GM12878 (cell line): ENCODE measurements at regions not wholly inside any gene's neighbourhood (a gene's known extent, or its start where the extent isn't known, plus 50 kb on each side); places are given as distances from the start of the nearest gene placed in this dataset.

ENCODE experiments used
- ATAC-seq: fragments of 200-7000 bp; cut with Tn5 transposase; 3 replicates; pipeline ENCODE4 v1.9.1; 2020; ENCODE audit warnings: mild to moderate bottlenecking, moderate library complexity
- BruUV-seq: library from RNA; stranded (reverse); fragments of 400-500 nt; replicated peaks from 2 replicates; lab custom pipeline; 2021; lab: Mats Ljungman, UMichigan
- CTCF ChIA-PET: fragments of 300-600 bp; sonication (Branson Sonifier 250); formaldehyde crosslinking; extraction: SDS; loops from one replicate; lab custom pipeline; 2021; ENCODE audit warnings: inconsistent platforms; lab: Yijun Ruan, JAX
- POLR2A ChIA-PET: fragments of 350-600 bp; formaldehyde crosslinking; extraction: SDS; loops from one replicate; lab custom pipeline; 2021; ENCODE audit warnings: inconsistent platforms; lab: Charles Lee
- RAD21 ChIA-PET: fragments of 300-600 bp; sonication (Branson Sonifier 250); formaldehyde crosslinking; loops from one replicate; lab custom pipeline; 2023; ENCODE audit warnings: antibody characterized with exemption; ENCODE audit not compliant: unreplicated experiment; lab: Charles Lee
- SMC1A ChIA-PET: fragments of 300-600 bp; sonication (Branson Sonifier 250); formaldehyde crosslinking; loops from one replicate; lab custom pipeline; 2023; ENCODE audit not compliant: unreplicated experiment, uncharacterized antibody; lab: Charles Lee
- DNase-seq: peaks from one replicate; pipeline ENCODE4 v3.0.0-alpha.2; 2011; ENCODE audit warnings: low read depth, low spot score
- FAIRE-seq: peaks from 3 replicates; lab custom pipeline; 2011; peaks lifted over from hg19 to GRCh38; lab: Jason Lieb, UNC
- H2AFZ ChIP-seq: 2 replicates; pipeline ENCODE4 v1.6.0; 2011; ENCODE audit warnings: low read depth, low read length, control low read depth; ENCODE audit not compliant: control insufficient read depth
- H3K27ac ChIP-seq: 2 replicates; pipeline ENCODE4 v1.5.1; 2011; ENCODE audit warnings: control low read depth; ENCODE audit not compliant: control insufficient read depth, insufficient read depth
- H3K27me3 ChIP-seq, 2 experiments: replicated peaks in 1 of 2; 2 replicates each; pipeline versions ENCODE4 v1.6.0 to v1.6.1; 2011; ENCODE audit warnings: low read length in 1 of 2; ENCODE audit not compliant: control insufficient read depth in 2 of 2, insufficient read depth in 2 of 2
- H3K36me3 ChIP-seq, 2 experiments: 2 replicates each; pipeline ENCODE4 v1.5.1; 2011; ENCODE audit warnings: low read length in 1 of 2; ENCODE audit not compliant: control insufficient read depth in 2 of 2, insufficient read depth in 2 of 2
- H3K4me1 ChIP-seq: 2 replicates; pipeline ENCODE4 v1.6.1; 2011; ENCODE audit warnings: mild to moderate bottlenecking, low read length, moderate library complexity, mixed read lengths; ENCODE audit not compliant: control insufficient read depth, insufficient read depth
- H3K4me2 ChIP-seq: 2 replicates; pipeline ENCODE4 v1.6.0; 2011; ENCODE audit warnings: control low read depth; ENCODE audit not compliant: control insufficient read depth, insufficient read depth
- H3K4me3 ChIP-seq: fragments of 200-600 bp; sonication (generic); 2 replicates; pipeline ENCODE4 v1.5.1; 2016
- H3K79me2 ChIP-seq: 2 replicates; pipeline ENCODE4 v1.6.0; 2011; ENCODE audit warnings: low read length; ENCODE audit not compliant: control insufficient read depth, insufficient read depth
- H3K9ac ChIP-seq: 2 replicates; pipeline ENCODE4 v1.8.0; 2011; ENCODE audit warnings: low read length, control low read depth, mixed read lengths; ENCODE audit not compliant: control insufficient read depth, insufficient read depth
- H3K9me3 ChIP-seq: replicated peaks from 3 replicates; pipeline ENCODE4 v1.5.1; 2011; ENCODE audit warnings: mild to moderate bottlenecking, low read length; ENCODE audit not compliant: control insufficient read depth, insufficient read depth
- H4K20me1 ChIP-seq: 2 replicates; pipeline ENCODE4 v1.6.0; 2011; ENCODE audit not compliant: control insufficient read depth, insufficient read depth
- CHD4 ChIP-seq: fragments of 200-600 bp; sonication (generic); IDR thresholded peaks from 2 replicates; pipeline ENCODE4 v1.6.1; 2016; ENCODE audit warnings: mild to moderate bottlenecking
- CREB1 ChIP-seq: IDR thresholded peaks from 2 replicates; pipeline ENCODE4 v1.6.1; 2012; ENCODE audit warnings: low read depth, mild to moderate bottlenecking, inconsistent platforms
- CREM ChIP-seq: IDR thresholded peaks from 2 replicates; pipeline ENCODE4 v1.6.1; 2014; ENCODE audit warnings: antibody characterized with exemption, low read depth
- FOXK2 ChIP-seq: fragments of 450-650 bp; IDR thresholded peaks from 2 replicates; pipeline ENCODE4 v1.6.1; 2017; ENCODE audit warnings: mild to moderate bottlenecking, moderate library complexity
- FOXM1 ChIP-seq: IDR thresholded peaks from 2 replicates; pipeline ENCODE4 v1.6.1; 2012; ENCODE audit warnings: low read depth, mild to moderate bottlenecking, inconsistent platforms, low read length, moderate library complexity
- IKZF1 ChIP-seq: fragments of 450-650 bp; conservative IDR thresholded peaks from 2 replicates; pipeline ENCODE4 v1.6.1; 2017; ENCODE audit warnings: antibody characterized with exemption, mild to moderate bottlenecking
- MEF2A ChIP-seq: IDR thresholded peaks from 2 replicates; pipeline ENCODE4 v1.6.1; 2011; ENCODE audit warnings: low read depth, mild to moderate bottlenecking, low read length, moderate library complexity; ENCODE audit not compliant: insufficient read depth
- NFIC ChIP-seq: IDR thresholded peaks from 2 replicates; pipeline ENCODE4 v1.6.1; 2012; ENCODE audit warnings: low read depth, mild to moderate bottlenecking, inconsistent platforms, low read length, moderate library complexity
- NR2C1 ChIP-seq: fragments of 450-650 bp; IDR thresholded peaks from 2 replicates; pipeline ENCODE4 v1.6.1; 2017; ENCODE audit warnings: antibody characterized with exemption, mild to moderate bottlenecking, moderate library complexity
- RBBP5 ChIP-seq: fragments of 200-600 bp; sonication (generic); conservative IDR thresholded peaks from 2 replicates; pipeline ENCODE4 v1.6.1; 2016
- RCOR1 ChIP-seq: conservative IDR thresholded peaks from 2 replicates; pipeline ENCODE4 v1.6.1; 2012; ENCODE audit warnings: low read depth, low read length, improper control_type of control experiment
- SP1 ChIP-seq: IDR thresholded peaks from one replicate; pipeline ENCODE4 v1.6.1; 2011; ENCODE audit warnings: low read depth, low read length
- STAT3 ChIP-seq: IDR thresholded peaks from 2 replicates; pipeline ENCODE4 v1.6.1; 2011; ENCODE audit warnings: low read depth, low read length, improper control_type of control experiment
- ZBED1 ChIP-seq: IDR thresholded peaks from 2 replicates; pipeline ENCODE4 v1.6.1; 2016; ENCODE audit warnings: borderline replicate concordance
- ZNF207 ChIP-seq: fragments of 450-650 bp; IDR thresholded peaks from 2 replicates; pipeline ENCODE4 v1.6.1; 2014; ENCODE audit warnings: antibody characterized with exemption, mild to moderate bottlenecking, borderline replicate concordance
- WGBS: methylation state at CpG from one replicate; pipeline ENCODE4 v1.1.6; 2016; ENCODE audit warnings: low lambda C conversion rate; ENCODE audit not compliant: insufficient replicate concordance, insufficient coverage; ENCODE audit errors: missing lambda C conversion rate; 5-methylcytosine and 5-hydroxymethylcytosine counted together
- in situ Hi-C: fragments of 300-500 bp; cut with MboI; formaldehyde crosslinking; loops from 9 replicates; pipeline ENCODE4 v1.14.3; 2018; ENCODE audit warnings: mixed read lengths
- intact Hi-C: fragments of 100-400 bp; cut with micrococcal nuclease; formaldehyde crosslinking; loops from one replicate; pipeline ENCODE4 v1.14.2; 2022; ENCODE audit not compliant: unreplicated experiment
- TF ChIP-seq, protein P1 (sequence below): fragments of 150-350 bp; IDR thresholded peaks from 2 replicates; pipeline ENCODE4 v1.6.1; 2016; ENCODE audit warnings: low read depth, low read length
- TF ChIP-seq, protein P2 (sequence below): fragments of 450-650 bp; IDR thresholded peaks from 2 replicates; pipeline ENCODE4 v1.6.1; 2018; ENCODE audit warnings: mild to moderate bottlenecking, low read depth, moderate library complexity; ENCODE audit not compliant: partially characterized antibody
- TF ChIP-seq, protein P3 (sequence below): fragments of 450-650 bp; IDR thresholded peaks from 2 replicates; pipeline ENCODE4 v1.6.1; 2017; ENCODE audit warnings: borderline replicate concordance

DNA sequence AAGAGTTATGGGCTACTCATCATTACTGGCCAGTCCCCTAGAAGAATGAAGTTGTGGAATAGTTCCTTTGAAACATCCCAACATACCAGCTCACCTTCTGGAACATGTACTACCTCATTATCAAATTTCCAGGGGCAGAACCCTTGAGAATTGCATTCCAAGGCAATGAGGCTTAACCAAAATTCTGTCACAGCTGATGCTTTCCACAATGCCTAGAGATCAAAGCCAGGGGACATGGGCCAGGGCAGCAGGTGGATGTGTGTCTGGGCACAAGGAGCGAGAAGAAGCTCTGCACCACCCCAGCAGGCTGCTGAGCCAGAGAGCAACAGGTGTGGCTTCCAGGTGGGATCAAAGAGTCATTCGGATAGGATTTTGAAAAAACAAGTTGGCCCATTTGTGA lies 362.1 kb downstream of the EFNB2 start (continued):
- TF ChIP-seq, protein P1, sequence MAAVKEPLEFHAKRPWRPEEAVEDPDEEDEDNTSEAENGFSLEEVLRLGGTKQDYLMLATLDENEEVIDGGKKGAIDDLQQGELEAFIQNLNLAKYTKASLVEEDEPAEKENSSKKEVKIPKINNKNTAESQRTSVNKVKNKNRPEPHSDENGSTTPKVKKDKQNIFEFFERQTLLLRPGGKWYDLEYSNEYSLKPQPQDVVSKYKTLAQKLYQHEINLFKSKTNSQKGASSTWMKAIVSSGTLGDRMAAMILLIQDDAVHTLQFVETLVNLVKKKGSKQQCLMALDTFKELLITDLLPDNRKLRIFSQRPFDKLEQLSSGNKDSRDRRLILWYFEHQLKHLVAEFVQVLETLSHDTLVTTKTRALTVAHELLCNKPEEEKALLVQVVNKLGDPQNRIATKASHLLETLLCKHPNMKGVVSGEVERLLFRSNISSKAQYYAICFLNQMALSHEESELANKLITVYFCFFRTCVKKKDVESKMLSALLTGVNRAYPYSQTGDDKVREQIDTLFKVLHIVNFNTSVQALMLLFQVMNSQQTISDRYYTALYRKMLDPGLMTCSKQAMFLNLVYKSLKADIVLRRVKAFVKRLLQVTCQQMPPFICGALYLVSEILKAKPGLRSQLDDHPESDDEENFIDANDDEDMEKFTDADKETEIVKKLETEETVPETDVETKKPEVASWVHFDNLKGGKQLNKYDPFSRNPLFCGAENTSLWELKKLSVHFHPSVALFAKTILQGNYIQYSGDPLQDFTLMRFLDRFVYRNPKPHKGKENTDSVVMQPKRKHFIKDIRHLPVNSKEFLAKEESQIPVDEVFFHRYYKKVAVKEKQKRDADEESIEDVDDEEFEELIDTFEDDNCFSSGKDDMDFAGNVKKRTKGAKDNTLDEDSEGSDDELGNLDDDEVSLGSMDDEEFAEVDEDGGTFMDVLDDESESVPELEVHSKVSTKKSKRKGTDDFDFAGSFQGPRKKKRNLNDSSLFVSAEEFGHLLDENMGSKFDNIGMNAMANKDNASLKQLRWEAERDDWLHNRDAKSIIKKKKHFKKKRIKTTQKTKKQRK: no peak
- TF ChIP-seq SP1 (no peak), CREM (no peak), MEF2A (no peak)
- TF ChIP-seq, protein P2, sequence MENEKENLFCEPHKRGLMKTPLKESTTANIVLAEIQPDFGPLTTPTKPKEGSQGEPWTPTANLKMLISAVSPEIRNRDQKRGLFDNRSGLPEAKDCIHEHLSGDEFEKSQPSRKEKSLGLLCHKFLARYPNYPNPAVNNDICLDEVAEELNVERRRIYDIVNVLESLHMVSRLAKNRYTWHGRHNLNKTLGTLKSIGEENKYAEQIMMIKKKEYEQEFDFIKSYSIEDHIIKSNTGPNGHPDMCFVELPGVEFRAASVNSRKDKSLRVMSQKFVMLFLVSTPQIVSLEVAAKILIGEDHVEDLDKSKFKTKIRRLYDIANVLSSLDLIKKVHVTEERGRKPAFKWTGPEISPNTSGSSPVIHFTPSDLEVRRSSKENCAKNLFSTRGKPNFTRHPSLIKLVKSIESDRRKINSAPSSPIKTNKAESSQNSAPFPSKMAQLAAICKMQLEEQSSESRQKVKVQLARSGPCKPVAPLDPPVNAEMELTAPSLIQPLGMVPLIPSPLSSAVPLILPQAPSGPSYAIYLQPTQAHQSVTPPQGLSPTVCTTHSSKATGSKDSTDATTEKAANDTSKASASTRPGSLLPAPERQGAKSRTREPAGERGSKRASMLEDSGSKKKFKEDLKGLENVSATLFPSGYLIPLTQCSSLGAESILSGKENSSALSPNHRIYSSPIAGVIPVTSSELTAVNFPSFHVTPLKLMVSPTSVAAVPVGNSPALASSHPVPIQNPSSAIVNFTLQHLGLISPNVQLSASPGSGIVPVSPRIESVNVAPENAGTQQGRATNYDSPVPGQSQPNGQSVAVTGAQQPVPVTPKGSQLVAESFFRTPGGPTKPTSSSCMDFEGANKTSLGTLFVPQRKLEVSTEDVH: no peak

DNA sequence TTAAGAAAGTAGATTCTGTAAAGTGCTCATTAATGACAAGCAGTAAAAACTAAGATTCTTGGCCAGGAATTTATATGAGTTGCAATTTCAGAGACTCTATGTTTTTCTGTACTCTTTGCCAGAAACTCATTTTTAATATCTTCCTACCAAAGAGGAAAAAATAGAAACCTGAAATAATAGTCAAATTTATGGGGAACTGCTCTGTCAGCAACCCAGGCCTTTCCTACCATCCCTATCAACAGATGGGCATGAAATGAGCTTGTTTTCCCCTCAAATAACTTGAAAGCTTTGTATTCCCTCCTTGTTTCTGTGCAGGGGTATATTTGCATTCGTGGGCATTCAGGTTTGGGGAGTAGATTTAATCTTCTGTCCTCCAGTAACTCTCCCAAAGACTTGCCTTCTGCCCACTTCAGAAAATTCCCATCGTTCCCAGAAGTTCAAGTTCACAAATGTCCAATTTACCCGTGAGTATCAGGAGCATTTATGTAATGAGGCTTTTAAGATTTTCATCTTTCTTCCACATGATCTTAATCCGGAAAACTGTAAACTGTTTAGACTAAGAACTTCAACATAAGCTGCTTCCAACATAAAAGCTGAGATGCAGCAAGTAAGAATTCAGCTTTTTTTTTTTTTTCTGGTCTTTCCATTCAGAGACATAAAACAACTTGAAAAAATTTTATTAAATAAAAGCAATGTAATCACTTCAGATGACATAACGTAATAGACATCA lies 363.1 kb downstream of the EFNB2 start:
- H3K9ac ChIP-seq: no peak overlapping the region
- H3K27ac ChIP-seq: no peak overlapping the region
- H2AFZ ChIP-seq: no peak overlapping the region
- H3K4me3 ChIP-seq: no peak overlapping the region
- ATAC-seq (no peak), DNase-seq (no peak), FAIRE-seq (no peak)
- H3K27me3 ChIP-seq: no peaks in the 10 kb centered on the region
- no peak overlapping the region for H3K4me2 ChIP-seq
- H3K4me1 ChIP-seq: no peaks in the 10 kb centered on the region
- SMC1A ChIA-PET: interaction anchor here (1.0 kb wide), 1 partner anchor 27 kb away, joined by 3 read pairs; no protein-coding TSS in a partner anchor
- no peaks in the 10 kb centered on the region for H3K36me3 ChIP-seq
- RAD21 ChIA-PET: interaction anchor here (0.6 kb wide), 1 partner anchor 507 kb away, joined by 3 read pairs; no protein-coding TSS in a partner anchor
- WGBS: under 1% methylated on average over 5 of the region's 5 CpGs
- intact Hi-C loops: no loop called here
- POLR2A ChIA-PET: no interaction called here
- CTCF ChIA-PET: no interaction called here
- H3K79me2 ChIP-seq: no peaks in the 10 kb centered on the region
- H4K20me1 ChIP-seq: no peaks in the 10 kb centered on the region
- no TSS peak for BruUV-seq
- in situ Hi-C loops: no loop called here
- no peaks in the 10 kb centered on the region for H3K9me3 ChIP-seq
- TF ChIP-seq FOXK2 (no peak), IKZF1 (no peak), NFIC (no peak), CHD4 (no peak), RCOR1 (no peak), ZNF207 (no peak), ZBED1 (no peak), RBBP5 (no peak), FOXM1 (no peak), NR2C1 (no peak), STAT3 (no peak), CREB1 (no peak)
- TF ChIP-seq, protein P3, sequence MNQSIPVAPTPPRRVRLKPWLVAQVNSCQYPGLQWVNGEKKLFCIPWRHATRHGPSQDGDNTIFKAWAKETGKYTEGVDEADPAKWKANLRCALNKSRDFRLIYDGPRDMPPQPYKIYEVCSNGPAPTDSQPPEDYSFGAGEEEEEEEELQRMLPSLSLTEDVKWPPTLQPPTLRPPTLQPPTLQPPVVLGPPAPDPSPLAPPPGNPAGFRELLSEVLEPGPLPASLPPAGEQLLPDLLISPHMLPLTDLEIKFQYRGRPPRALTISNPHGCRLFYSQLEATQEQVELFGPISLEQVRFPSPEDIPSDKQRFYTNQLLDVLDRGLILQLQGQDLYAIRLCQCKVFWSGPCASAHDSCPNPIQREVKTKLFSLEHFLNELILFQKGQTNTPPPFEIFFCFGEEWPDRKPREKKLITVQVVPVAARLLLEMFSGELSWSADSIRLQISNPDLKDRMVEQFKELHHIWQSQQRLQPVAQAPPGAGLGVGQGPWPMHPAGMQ: no peak
